Activated CD4-positive, alpha-beta T cell treated with anti-CD3 and anti-CD28 coated beads for 36 hours (primary cell): ENCODE measurements at regions not wholly inside any gene's neighbourhood (a gene's known extent, or its start where the extent isn't known, plus 50 kb on each side); places are given as distances from the start of the nearest gene placed in this dataset.

Experiments used
- ATAC-seq: fragments of 200-7000 bp; cut with Tn5 transposase; one replicate; pipeline ENCODE4 v1.10.0; 2021; ENCODE audit warnings: mild to moderate bottlenecking, moderate library complexity
- CTCF ChIA-PET: fragments of 350-600 bp; sonication (Branson Sonifier 250); formaldehyde crosslinking; loops from one replicate; lab custom pipeline; 2021; ENCODE audit warnings: antibody characterized with exemption; lab: Charles Lee
- POLR2A ChIA-PET: fragments of 350-600 bp; sonication (Branson Sonifier 250); formaldehyde crosslinking; loops from one replicate; lab custom pipeline; 2021; ENCODE audit warnings: antibody characterized with exemption, inconsistent platforms; lab: Charles Lee
- DNase-seq: peaks from one replicate; pipeline ENCODE4 v3.0.0-alpha.2; 2020
- H3K27ac Mint-ChIP-seq: one replicate; pipeline ENCODE4 v1.8.0; 2021; ENCODE audit warnings: mixed read lengths
- H3K27me3 Mint-ChIP-seq: one replicate; pipeline ENCODE4 v1.8.0; 2021; ENCODE audit warnings: mixed read lengths
- H3K36me3 Mint-ChIP-seq: one replicate; pipeline ENCODE4 v1.8.0; 2021; ENCODE audit warnings: low read depth, mixed read lengths
- H3K4me1 Mint-ChIP-seq: one replicate; pipeline ENCODE4 v1.8.0; 2021; ENCODE audit warnings: mixed read lengths
- H3K4me3 Mint-ChIP-seq: one replicate; pipeline ENCODE4 v1.8.0; 2021; ENCODE audit warnings: mild to moderate bottlenecking, moderate library complexity, mixed read lengths
- H3K9me3 Mint-ChIP-seq: one replicate; pipeline ENCODE4 v1.8.0; 2021; ENCODE audit warnings: low read depth, mixed read lengths
- intact Hi-C, 2 experiments: fragments of 100-400 bp; cut with DNase I in 1 of 2; cut with micrococcal nuclease in 1 of 2; formaldehyde crosslinking; loops; one replicate each; pipeline versions ENCODE4 v1.14.2 to v1.15.1; 2022 to 2024; cut with DNase I, micrococcal nuclease

DNA sequence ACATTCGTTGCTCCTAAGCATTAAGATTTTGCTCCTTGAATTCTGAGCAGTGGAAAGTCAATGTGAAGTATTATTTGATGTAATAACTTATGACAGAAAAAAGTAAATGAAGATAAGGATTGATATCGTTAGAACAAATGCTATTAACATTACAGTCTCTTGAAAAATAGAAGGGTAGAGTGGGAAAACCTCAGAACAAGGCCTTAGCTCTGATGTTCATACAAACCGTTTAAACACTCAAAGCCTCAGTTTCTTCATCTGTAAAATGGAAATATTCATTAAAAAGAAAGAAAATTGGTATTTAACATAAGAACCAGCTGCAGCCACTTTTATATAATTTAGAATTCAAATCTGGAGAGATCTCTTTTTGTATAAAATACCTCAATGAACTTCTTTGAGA is 250.4 kb upstream of the NCKAP5 start:
- Mint-ChIP-seq H3K4me1 (no peaks in the 10 kb centered on the region), H3K27me3 (peaks cover 4% of the 10 kb centered on the region), H3K36me3 (no peaks in the 10 kb centered on the region), H3K4me3 (no peak overlapping the region), H3K9me3 (no peaks in the 10 kb centered on the region), H3K27ac (no peak overlapping the region)
- ATAC-seq: no peak
- no peak for DNase-seq
- POLR2A ChIA-PET: no interaction called here
- intact Hi-C loops: no loop called here
- CTCF ChIA-PET: no interaction called here

GRCh38 chr2:133819906-133820305 is 251.6 kb upstream of the NCKAP5 start:
- Mint-ChIP-seq H3K4me1 (no peaks in the 10 kb centered on the region), H3K27me3 (peaks cover 4% of the 10 kb centered on the region), H3K4me3 (no peak overlapping the region), H3K27ac (no peak overlapping the region), H3K36me3 (no peaks in the 10 kb centered on the region), H3K9me3 (no peaks in the 10 kb centered on the region)
- POLR2A ChIA-PET: no interaction called here
- DNase-seq (no peak), ATAC-seq (no peak)
- CTCF ChIA-PET: no interaction called here
- intact Hi-C loops: no loop called here

- H3K36me3 Mint-ChIP-seq: no peaks in the 10 kb centered on the region
- DNase-seq: no peak
- no peaks in the 10 kb centered on the region for H3K9me3 Mint-ChIP-seq
- ChIA-PET POLR2A (no interaction called here), CTCF (no interaction called here)
- peaks cover 4% of the 10 kb centered on the region for H3K27me3 Mint-ChIP-seq
- H3K27ac Mint-ChIP-seq: no peak overlapping the region
- no peak for ATAC-seq
- intact Hi-C loops: no loop called here
- H3K4me3 Mint-ChIP-seq: no peak overlapping the region
- no peaks in the 10 kb centered on the region for H3K4me1 Mint-ChIP-seq
Measured at GRCh38 chr2:133821107-133821760, 253.0 kb upstream of the NCKAP5 start.

- Mint-ChIP-seq H3K4me1 (no peaks in the 10 kb centered on the region), H3K27ac (no peak overlapping the region), H3K36me3 (no peaks in the 10 kb centered on the region), H3K9me3 (no peaks in the 10 kb centered on the region), H3K27me3 (peaks cover 2% of the 10 kb centered on the region), H3K4me3 (no peak overlapping the region)
- ChIA-PET POLR2A (no interaction called here), CTCF (no interaction called here)
- ATAC-seq (no peak), DNase-seq (no peak)
- intact Hi-C loops: no loop called here
Measured at GRCh38 chr2:133822517-133823225, 254.4 kb upstream of the NCKAP5 start.

DNA sequence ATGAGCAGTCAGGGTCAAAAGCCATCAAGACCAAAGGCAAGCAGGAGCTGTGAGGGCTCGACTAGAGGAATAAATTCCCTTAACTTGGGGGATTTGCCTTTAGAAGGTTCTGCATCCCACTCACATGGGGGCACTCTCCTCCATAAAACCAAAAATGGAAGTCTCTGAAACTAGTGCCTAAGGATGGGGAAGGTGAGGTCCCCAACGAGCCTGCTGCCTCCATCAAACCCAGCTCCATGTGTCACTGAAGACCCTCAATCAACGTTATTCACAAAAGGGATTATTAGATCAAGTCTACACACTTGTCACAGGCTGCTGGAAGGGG is 254.9 kb upstream of the NCKAP5 start:
- ChIA-PET POLR2A (no interaction called here), CTCF (no interaction called here)
- no peak for ATAC-seq
- Mint-ChIP-seq H3K27ac (no peak overlapping the region), H3K4me1 (no peaks in the 10 kb centered on the region), H3K9me3 (no peaks in the 10 kb centered on the region), H3K36me3 (no peaks in the 10 kb centered on the region), H3K27me3 (peaks cover 2% of the 10 kb centered on the region), H3K4me3 (no peak overlapping the region)
- intact Hi-C loops: no loop called here
- DNase-seq: no peak

- ChIA-PET CTCF (no interaction called here), POLR2A (no interaction called here)
- no peaks in the 10 kb centered on the region for H3K36me3 Mint-ChIP-seq
- no peaks in the 10 kb centered on the region for H3K4me1 Mint-ChIP-seq
- no peak overlapping the region for H3K27ac Mint-ChIP-seq
- no peaks in the 10 kb centered on the region for H3K9me3 Mint-ChIP-seq
- no peak overlapping the region for H3K4me3 Mint-ChIP-seq
- no peaks in the 10 kb centered on the region for H3K27me3 Mint-ChIP-seq
- intact Hi-C loops: no loop called here
- ATAC-seq: no peak
- no peak for DNase-seq
Measured at GRCh38 chr2:133824869-133825268, 256.6 kb upstream of the NCKAP5 start.

DNA sequence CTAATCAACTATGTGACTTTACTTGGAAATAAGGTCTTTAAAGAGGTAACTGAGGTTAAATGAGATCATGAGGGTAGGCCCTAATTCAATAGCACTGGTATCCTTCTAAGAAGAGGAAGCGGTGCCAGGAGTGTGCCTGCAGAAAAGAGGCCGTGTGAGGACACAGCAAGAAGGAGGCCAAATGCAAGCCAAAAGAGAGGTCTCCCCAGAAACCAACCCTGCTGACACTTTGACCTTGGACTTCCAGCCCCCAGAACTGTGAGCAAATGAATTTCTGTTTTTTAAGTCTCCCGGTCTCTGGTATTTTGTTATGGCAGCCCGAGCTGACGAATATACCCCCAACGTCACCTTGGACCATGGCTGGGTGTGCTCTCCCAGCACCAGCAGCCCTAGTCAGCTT is 257.5 kb upstream of the NCKAP5 start:
- intact Hi-C loops: no loop called here
- DNase-seq (no peak), ATAC-seq (no peak)
- H3K27me3 Mint-ChIP-seq: no peaks in the 10 kb centered on the region
- no peak overlapping the region for H3K27ac Mint-ChIP-seq
- no peaks in the 10 kb centered on the region for H3K36me3 Mint-ChIP-seq
- ChIA-PET CTCF (no interaction called here), POLR2A (no interaction called here)
- H3K4me1 Mint-ChIP-seq: no peaks in the 10 kb centered on the region
- no peaks in the 10 kb centered on the region for H3K9me3 Mint-ChIP-seq
- no peak overlapping the region for H3K4me3 Mint-ChIP-seq

DNA sequence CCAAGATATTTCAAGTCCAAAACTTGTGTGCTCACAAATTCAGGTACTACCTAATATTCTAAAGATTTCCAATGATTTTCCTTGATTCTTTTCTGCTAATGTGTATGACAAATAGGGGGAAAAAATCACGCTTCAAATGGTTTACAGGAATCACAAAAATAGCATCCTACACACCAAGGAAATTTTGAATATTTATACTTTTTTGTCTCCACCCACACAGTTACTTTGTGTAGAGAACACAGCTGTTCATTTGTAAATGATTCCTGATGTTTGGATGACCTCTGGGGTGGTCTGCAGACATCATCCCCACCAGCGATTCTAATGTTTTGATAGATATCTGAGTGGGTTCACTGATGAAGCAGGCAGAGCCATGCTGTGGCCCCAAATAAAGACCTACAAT is 260.6 kb upstream of the NCKAP5 start:
- ATAC-seq (no peak), DNase-seq (no peak)
- H3K27me3 Mint-ChIP-seq: no peaks in the 10 kb centered on the region
- H3K27ac Mint-ChIP-seq: no peak overlapping the region
- ChIA-PET POLR2A (interaction anchor here (0.6 kb wide), 1 partner anchor 102 kb away, joined by 3 read pairs; no protein-coding TSS in a partner anchor), CTCF (interaction anchor here (1.0 kb wide), 1 partner anchor 15 kb away, joined by 3 read pairs; no protein-coding TSS in a partner anchor)
- H3K4me3 Mint-ChIP-seq: no peak overlapping the region
- intact Hi-C loops: no loop called here
- H3K9me3 Mint-ChIP-seq: no peaks in the 10 kb centered on the region
- no peaks in the 10 kb centered on the region for H3K36me3 Mint-ChIP-seq
- no peaks in the 10 kb centered on the region for H3K4me1 Mint-ChIP-seq

DNA sequence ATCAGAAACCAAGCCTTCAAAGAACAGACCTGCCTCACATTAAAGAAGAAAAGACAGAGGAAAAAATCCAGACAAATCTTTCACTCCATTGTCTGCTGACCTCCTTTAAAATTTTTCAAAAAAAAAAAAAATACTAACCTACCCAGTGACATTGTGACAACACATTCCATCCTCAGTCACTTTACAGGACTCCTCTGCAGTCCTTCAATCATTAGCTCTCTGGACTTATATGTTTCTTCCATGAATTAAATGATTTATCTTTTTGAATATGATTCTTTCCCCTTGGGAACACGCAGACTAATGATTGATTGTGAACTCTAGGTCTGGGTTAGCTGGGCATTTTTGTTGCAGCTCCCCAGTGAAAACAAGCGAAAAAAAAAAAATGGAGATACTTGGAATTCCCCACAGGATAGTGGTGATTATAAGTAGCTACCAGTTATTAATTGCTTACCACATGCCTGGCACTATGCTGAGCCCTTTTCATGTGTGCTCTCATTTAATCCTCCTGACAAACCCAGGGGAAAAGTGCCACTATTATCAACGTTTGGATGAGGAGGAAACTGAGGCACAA is 261.3 kb upstream of the NCKAP5 start:
- no peak overlapping the region for H3K4me3 Mint-ChIP-seq
- no peaks in the 10 kb centered on the region for H3K4me1 Mint-ChIP-seq
- intact Hi-C loops: loop anchor here in 1 of 2 experiments (5.0 kb wide), 1 partner anchor 217 kb away; no protein-coding TSS in a partner anchor
- H3K27me3 Mint-ChIP-seq: peaks cover under 1% of the 10 kb centered on the region
- ChIA-PET CTCF (no interaction called here), POLR2A (no interaction called here)
- DNase-seq (no peak), ATAC-seq (no peak)
- peaks cover 1% of the 10 kb centered on the region for H3K9me3 Mint-ChIP-seq
- no peak overlapping the region for H3K27ac Mint-ChIP-seq
- no peaks in the 10 kb centered on the region for H3K36me3 Mint-ChIP-seq

DNA sequence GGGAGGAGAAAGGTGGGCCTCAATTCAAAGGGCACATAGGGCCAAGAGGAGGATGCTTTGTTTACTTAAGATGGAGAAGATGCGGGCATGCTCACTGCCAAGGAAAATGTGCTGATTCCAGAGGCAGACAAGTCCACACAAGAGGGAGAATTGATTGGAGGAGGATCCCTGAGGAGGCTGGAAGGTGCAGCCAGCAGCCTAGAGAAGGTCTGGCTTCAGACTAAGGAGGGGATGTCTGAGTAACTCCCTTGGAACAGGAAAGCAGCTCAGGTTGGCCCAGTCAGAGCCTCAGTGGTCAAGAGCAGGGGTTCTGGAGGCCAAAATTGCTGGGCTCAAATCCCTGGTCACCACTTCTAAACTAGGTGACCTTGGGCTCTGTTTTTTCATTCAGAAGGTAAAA is 265.5 kb upstream of the NCKAP5 start:
- ChIA-PET CTCF (no interaction called here), POLR2A (no interaction called here)
- no peaks in the 10 kb centered on the region for H3K36me3 Mint-ChIP-seq
- H3K27me3 Mint-ChIP-seq: peaks cover 2% of the 10 kb centered on the region
- H3K4me3 Mint-ChIP-seq: no peak overlapping the region
- no peak for ATAC-seq
- intact Hi-C loops: loop anchor here in 1 of 2 experiments (5.0 kb wide), 1 partner anchor 221 kb away; no protein-coding TSS in a partner anchor
- no peaks in the 10 kb centered on the region for H3K4me1 Mint-ChIP-seq
- H3K9me3 Mint-ChIP-seq: peaks cover 2% of the 10 kb centered on the region
- DNase-seq: no peak
- H3K27ac Mint-ChIP-seq: no peak overlapping the region

- no peak overlapping the region for H3K4me3 Mint-ChIP-seq
- no peak overlapping the region for H3K27ac Mint-ChIP-seq
- no peaks in the 10 kb centered on the region for H3K4me1 Mint-ChIP-seq
- ATAC-seq: no peak
- no peak for DNase-seq
- H3K27me3 Mint-ChIP-seq: peaks cover 2% of the 10 kb centered on the region
- ChIA-PET POLR2A (no interaction called here), CTCF (interaction anchor here (0.8 kb wide), 1 partner anchor 149 kb away, joined by 3 read pairs; no protein-coding TSS in a partner anchor)
- intact Hi-C loops: no loop called here
- H3K9me3 Mint-ChIP-seq: peaks cover 2% of the 10 kb centered on the region
- H3K36me3 Mint-ChIP-seq: no peaks in the 10 kb centered on the region
Measured at GRCh38 chr2:133835821-133836619, 267.8 kb upstream of the NCKAP5 start.
